Spinal cord (tissue), 9 donors: ENCODE measurements at regions not wholly inside any gene's neighbourhood (a gene's known extent, or its start where the extent isn't known, plus 50 kb on each side); places are given as distances from the start of the nearest gene placed in this dataset.
"Not testable (repeated sequence)": the region's sequence is repeated elsewhere in the genome, so short reads cannot be mapped to it uniquely, and the experiment has no call there.

Experiments
- DNase-seq, 6 donors: peaks; one replicate each; pipeline versions ENCODE4 v3.0.0 to v3.0.0-alpha.2; 2013 to 2015; ENCODE audit warnings: low spot score in 6 of 6, low read depth in 4 of 6
- H3K27ac ChIP-seq: one replicate; pipeline ENCODE4 v1.5.1; 2013; ENCODE audit warnings: low read depth, low read length, control low read depth
- H3K27me3 ChIP-seq: one replicate; pipeline ENCODE4 v1.6.1; 2013; ENCODE audit warnings: low read length; ENCODE audit not compliant: control insufficient read depth, insufficient read depth
- H3K36me3 ChIP-seq: one replicate; pipeline ENCODE4 v1.6.1; 2013; ENCODE audit warnings: low read length; ENCODE audit not compliant: control insufficient read depth, insufficient read depth
- H3K4me1 ChIP-seq: one replicate; pipeline ENCODE4 v1.6.1; 2013; ENCODE audit warnings: low read length; ENCODE audit not compliant: control insufficient read depth, insufficient read depth
- H3K4me3 ChIP-seq: one replicate; pipeline ENCODE4 v1.5.1; 2013; ENCODE audit warnings: low read depth, low read length, control low read depth
- H3K9me3 ChIP-seq: one replicate; pipeline ENCODE4 v1.6.1; 2013; ENCODE audit warnings: low read length; ENCODE audit not compliant: control insufficient read depth, insufficient read depth
- WGBS: methylation state at CpG from one replicate; pipeline ENCODE4 v1.1.5; 2013; ENCODE audit warnings: missing lambda C conversion rate; ENCODE audit not compliant: insufficient coverage; 5-methylcytosine and 5-hydroxymethylcytosine counted together
- donor health status: healthy.

DNA sequence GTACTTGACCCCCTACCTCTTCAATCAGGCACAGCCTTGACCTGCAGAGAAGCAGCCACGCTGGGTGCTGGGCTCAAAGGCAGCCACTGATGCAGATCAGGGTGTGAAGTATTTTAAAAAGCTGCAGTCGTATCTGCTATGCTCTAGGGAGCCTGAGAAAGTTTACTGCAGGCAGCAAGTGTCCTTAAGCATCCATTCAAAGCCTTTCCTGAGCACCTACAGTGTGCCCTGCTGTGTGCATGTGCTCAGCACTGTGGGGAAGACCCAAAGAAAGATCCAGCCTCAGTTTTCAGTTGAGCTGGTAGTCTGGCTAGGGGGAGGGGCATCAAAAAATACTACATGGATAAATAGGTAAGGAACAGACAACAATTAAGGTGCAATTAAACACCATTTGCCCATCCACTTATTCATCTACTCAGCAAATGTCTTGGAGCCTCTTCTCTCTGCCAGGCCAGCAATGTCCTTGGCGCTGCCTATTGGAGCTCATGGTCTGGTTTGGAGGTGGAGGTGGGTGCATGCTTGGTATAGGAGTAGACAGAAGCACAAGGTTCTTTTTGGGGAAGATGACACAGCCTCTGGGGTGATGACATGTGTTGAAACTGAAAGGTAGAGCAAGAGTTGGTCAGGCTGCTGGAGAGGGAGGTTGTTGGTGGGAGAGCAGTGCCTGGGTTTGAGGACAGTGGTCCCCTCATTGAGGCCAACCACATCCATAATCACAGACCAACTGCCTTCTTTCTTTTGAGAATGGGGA lies 85.9 kb upstream of the PRR23C start:
- no peaks in the 10 kb centered on the region for H3K9me3 ChIP-seq
- WGBS = 100% methylated on average over 1 of the region's 3 CpGs
- no peaks in the 10 kb centered on the region for H3K4me1 ChIP-seq
- H3K27me3 ChIP-seq = no peaks in the 10 kb centered on the region
- DNase-seq = no peak
- no peak overlapping the region for H3K27ac ChIP-seq
- no peaks in the 10 kb centered on the region for H3K36me3 ChIP-seq
- H3K4me3 ChIP-seq = no peak overlapping the region

DNA sequence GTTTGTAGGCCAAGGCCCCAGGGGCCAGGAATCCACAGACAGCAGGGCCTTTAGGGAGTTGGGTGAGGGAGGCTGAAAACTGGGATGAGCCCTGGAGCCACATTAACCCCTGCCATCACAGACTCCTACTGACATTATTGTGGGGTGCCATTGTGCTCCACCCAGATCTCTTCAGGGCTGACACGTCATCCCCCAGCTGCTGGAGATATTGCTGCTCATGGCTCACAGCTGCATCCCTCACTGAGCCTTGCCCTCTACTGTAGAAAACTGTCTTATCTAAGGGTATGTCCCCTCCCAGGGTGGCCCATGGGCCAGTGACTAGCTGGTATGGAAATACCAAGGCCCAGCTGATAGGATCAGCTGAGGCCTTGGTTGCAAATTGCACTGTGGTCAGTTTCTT lies 87.3 kb upstream of the PRR23C start:
- H3K4me3 ChIP-seq = no peak overlapping the region
- H3K27me3 ChIP-seq = no peaks in the 10 kb centered on the region
- peaks cover 3% of the 10 kb centered on the region for H3K4me1 ChIP-seq
- no peaks in the 10 kb centered on the region for H3K9me3 ChIP-seq
- DNase-seq = no peak
- WGBS = 100% methylated on average over 1 of the region's 1 CpG
- H3K36me3 ChIP-seq = no peaks in the 10 kb centered on the region
- H3K27ac ChIP-seq = no peak overlapping the region

DNA sequence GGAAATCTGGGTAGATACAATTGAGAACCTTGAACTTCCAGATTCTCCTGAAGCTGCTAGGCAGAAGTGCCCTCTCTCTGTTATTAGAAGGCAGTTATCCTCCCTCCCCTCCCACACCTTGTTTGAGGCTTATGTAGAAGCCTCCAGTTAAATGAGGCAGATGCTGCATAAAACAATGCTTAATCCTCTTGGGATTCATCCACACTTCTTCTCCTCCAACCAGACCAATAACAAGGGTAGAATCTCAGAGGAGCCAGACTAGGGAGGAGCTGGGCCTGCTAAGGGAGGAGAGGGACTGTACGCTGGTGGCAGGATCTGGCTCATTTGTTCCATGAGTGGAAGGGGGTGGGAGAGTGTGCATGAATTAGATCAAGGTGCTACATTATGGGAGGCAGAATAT lies 88.3 kb upstream of the PRR23C start:
- WGBS = 71% methylated on average over 1 of the region's 1 CpG
- H3K4me1 ChIP-seq = peaks cover 3% of the 10 kb centered on the region
- H3K36me3 ChIP-seq = no peaks in the 10 kb centered on the region
- no peak for DNase-seq
- H3K9me3 ChIP-seq = no peaks in the 10 kb centered on the region
- no peaks in the 10 kb centered on the region for H3K27me3 ChIP-seq
- no peak overlapping the region for H3K27ac ChIP-seq
- H3K4me3 ChIP-seq = no peak overlapping the region

GRCh38 chr3:139134678-139135372 lies 90.1 kb upstream of the PRR23C start:
- 80% methylated on average over 1 of the region's 2 CpGs for WGBS
- Histone ChIP-seq H3K36me3 (no peaks in the 10 kb centered on the region), H3K9me3 (no peaks in the 10 kb centered on the region), H3K27ac (no peak overlapping the region), H3K4me3 (no peak overlapping the region), H3K27me3 (no peaks in the 10 kb centered on the region), H3K4me1 (peaks cover 3% of the 10 kb centered on the region)
- no peak for DNase-seq

- DNase-seq = no peak
- H3K27ac ChIP-seq = no peak overlapping the region
- H3K4me3 ChIP-seq = no peak overlapping the region
- no peaks in the 10 kb centered on the region for H3K9me3 ChIP-seq
- no peaks in the 10 kb centered on the region for H3K36me3 ChIP-seq
- H3K27me3 ChIP-seq = no peaks in the 10 kb centered on the region
- H3K4me1 ChIP-seq = peaks cover 3% of the 10 kb centered on the region
These were observed 91.0 kb upstream of the PRR23C start for GRCh38 chr3:139135657-139136056.

DNA sequence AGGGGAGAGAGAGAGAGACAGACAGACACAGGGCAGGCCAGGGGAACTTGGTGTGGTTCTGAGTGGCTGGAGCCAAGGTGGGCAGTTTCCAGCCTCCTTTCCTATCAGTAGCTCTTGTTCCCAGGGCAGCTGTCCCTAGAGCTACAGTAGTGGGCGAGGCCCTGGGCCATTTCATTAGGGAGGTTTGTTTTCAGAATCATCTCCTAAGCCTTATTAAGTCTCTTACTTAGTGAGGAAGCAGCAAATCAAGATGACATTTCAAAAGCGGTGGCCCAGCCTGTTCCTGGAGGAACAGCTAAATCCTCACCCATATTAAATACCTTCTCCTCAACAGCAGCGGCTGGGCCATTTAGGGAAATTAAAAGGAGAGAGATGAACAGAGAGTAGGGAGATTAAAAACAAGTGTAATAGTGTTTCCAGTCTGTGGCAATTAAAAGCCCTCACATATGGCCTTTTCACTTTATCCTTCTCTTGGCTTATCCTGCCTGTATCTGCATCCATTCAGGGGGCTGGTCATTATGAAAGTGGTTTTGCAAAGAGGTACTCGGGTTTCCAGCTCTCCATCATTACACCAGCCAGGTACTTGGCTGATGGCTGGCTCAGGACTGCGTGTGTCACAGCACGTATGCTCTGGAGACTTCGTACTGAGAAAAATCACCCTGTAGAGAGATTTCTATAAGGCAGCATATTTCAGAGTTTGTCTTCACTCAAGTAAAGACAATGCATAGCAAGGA lies 91.9 kb upstream of the PRR23C start:
- peaks cover 3% of the 10 kb centered on the region for H3K4me1 ChIP-seq
- no peak overlapping the region for H3K4me3 ChIP-seq
- no peak overlapping the region for H3K27ac ChIP-seq
- 60% methylated on average over 2 of the region's 7 CpGs for WGBS
- no peaks in the 10 kb centered on the region for H3K36me3 ChIP-seq
- DNase-seq = peak in 1 of 6 donors; percentile 30
- H3K27me3 ChIP-seq = no peaks in the 10 kb centered on the region
- no peaks in the 10 kb centered on the region for H3K9me3 ChIP-seq

- no peak overlapping the region for H3K27ac ChIP-seq
- H3K27me3 ChIP-seq = no peaks in the 10 kb centered on the region
- no peaks in the 10 kb centered on the region for H3K9me3 ChIP-seq
- DNase-seq = no peak
- H3K4me3 ChIP-seq = no peak overlapping the region
- peaks cover 3% of the 10 kb centered on the region for H3K4me1 ChIP-seq
- H3K36me3 ChIP-seq = no peaks in the 10 kb centered on the region
These were observed 95.9 kb upstream of the PRR23C start for GRCh38 chr3:139140553-139140952.

DNA sequence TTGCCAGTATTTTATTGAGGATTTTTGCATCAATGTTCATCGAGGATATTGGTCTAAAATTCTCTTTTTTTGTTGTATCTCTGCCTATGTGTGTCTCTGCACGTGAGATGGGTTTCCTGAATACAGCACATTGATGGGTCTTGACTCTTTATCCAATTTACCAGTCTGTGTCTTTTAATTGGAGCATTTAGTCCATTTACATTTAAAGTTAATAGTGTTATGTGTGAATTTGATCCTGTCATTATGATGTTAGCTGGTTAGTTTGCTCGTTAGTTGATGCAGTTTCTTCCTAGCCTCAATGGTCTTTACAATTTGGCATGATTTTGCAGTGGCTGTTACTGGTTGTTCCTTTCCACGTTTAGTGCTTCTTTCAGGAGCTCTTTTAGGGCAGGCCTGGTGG lies 101.3 kb upstream of the PRR23C start:
- not testable (repeated sequence) for H3K27me3 ChIP-seq, H3K4me1 ChIP-seq, H3K4me3 ChIP-seq, H3K9me3 ChIP-seq, H3K36me3 ChIP-seq, DNase-seq, H3K27ac ChIP-seq
- WGBS = no CpG with 5 or more reads among the region's 4 CpGs

GRCh38 chr3:139151530-139151929 lies 106.8 kb upstream of the PRR23C start:
- WGBS = 100% methylated on average over 1 of the region's 1 CpG
- Histone ChIP-seq H3K27ac (no peak overlapping the region), H3K4me3 (no peak overlapping the region), H3K36me3 (no peaks in the 10 kb centered on the region), H3K27me3 (no peaks in the 10 kb centered on the region), H3K9me3 (no peaks in the 10 kb centered on the region), H3K4me1 (no peaks in the 10 kb centered on the region)
- no peak for DNase-seq

GRCh38 chr3:139153434-139153833 lies 108.7 kb upstream of the PRR23C start:
- H3K9me3 ChIP-seq, H3K27ac ChIP-seq, H3K27me3 ChIP-seq, DNase-seq, H3K4me1 ChIP-seq, H3K36me3 ChIP-seq, H3K4me3 ChIP-seq: not testable (repeated sequence)
